Kidney (tissue), 13 donors: ENCODE measurements at regions not wholly inside any gene's neighbourhood (a gene's known extent, or its start where the extent isn't known, plus 50 kb on each side); places are given as distances from the start of the nearest gene placed in this dataset.

ENCODE experiments used
- DNase-seq, 5 donors: peaks; one replicate each; pipeline ENCODE4 v3.0.0-alpha.2; 2013 to 2020
- FAIRE-seq: peaks from 2 replicates; lab custom pipeline; 2012; peaks lifted over from hg19 to GRCh38; lab: Jason Lieb, UNC
- H3K27ac ChIP-seq, 2 donors: one replicate each; pipeline ENCODE4 v1.7.0; 2013; ENCODE audit warnings: low read depth in 2 of 2, low read length in 2 of 2, inconsistent platforms in 1 of 2
- H3K27me3 ChIP-seq: one replicate; pipeline ENCODE4 v1.7.1; 2013; ENCODE audit warnings: low read length, inconsistent platforms; ENCODE audit not compliant: control insufficient read depth, insufficient read depth
- H3K36me3 ChIP-seq, 3 donors: one replicate each; pipeline versions ENCODE4 v1.7.0 to v1.7.1; 2013; ENCODE audit warnings: low read length in 3 of 3, control low read depth in 1 of 3, inconsistent platforms in 1 of 3; ENCODE audit not compliant: insufficient read depth in 3 of 3, control insufficient read depth in 2 of 3
- H3K4me1 ChIP-seq, 3 donors: one replicate each; pipeline versions ENCODE4 v1.7.0 to v1.7.1; 2013; ENCODE audit warnings: low read length in 3 of 3, inconsistent platforms in 1 of 3, low read depth in 1 of 3; ENCODE audit not compliant: control insufficient read depth in 2 of 3, insufficient read depth in 2 of 3
- H3K4me3 ChIP-seq, 3 donors: one replicate each; pipeline versions ENCODE4 v1.7.0 to v1.8.1; 2013; ENCODE audit warnings: low read length in 3 of 3, control low read depth in 1 of 3, inconsistent platforms in 1 of 3
- H3K9ac ChIP-seq, 3 donors: one replicate each; pipeline versions ENCODE4 v1.7.0 to v1.7.1; 2013; ENCODE audit warnings: low read length in 3 of 3, control low read depth in 1 of 3, inconsistent platforms in 1 of 3
- H3K9me3 ChIP-seq, 3 donors: one replicate each; pipeline versions ENCODE4 v1.7.0 to v1.7.1; 2013; ENCODE audit warnings: low read length in 3 of 3, control low read depth in 1 of 3, inconsistent platforms in 1 of 3; ENCODE audit not compliant: control insufficient read depth in 2 of 3, insufficient read depth in 1 of 3
- intact Hi-C: fragments of 100-400 bp; cut with DNase I; formaldehyde crosslinking; loops from one replicate; pipeline ENCODE4 v1.11.1; 2022
- TF ChIP-seq, protein P1 (sequence below): IDR thresholded peaks from 3 replicates; pipeline ENCODE4 v1.5.1; 2012; ENCODE audit warnings: mild to moderate bottlenecking, moderate library complexity, borderline replicate concordance; ENCODE audit not compliant: insufficient read depth; ENCODE audit errors: extremely low read depth
- donor health status: control.
- donor health status: control.
- donor health status: control.
- donor health status: control.
- donor health status: control.
- donor health status: DM: yes; HTN: yes; CAD: no.
- donor health status: Normal renal cell carcinoma (clear cell type).

DNA sequence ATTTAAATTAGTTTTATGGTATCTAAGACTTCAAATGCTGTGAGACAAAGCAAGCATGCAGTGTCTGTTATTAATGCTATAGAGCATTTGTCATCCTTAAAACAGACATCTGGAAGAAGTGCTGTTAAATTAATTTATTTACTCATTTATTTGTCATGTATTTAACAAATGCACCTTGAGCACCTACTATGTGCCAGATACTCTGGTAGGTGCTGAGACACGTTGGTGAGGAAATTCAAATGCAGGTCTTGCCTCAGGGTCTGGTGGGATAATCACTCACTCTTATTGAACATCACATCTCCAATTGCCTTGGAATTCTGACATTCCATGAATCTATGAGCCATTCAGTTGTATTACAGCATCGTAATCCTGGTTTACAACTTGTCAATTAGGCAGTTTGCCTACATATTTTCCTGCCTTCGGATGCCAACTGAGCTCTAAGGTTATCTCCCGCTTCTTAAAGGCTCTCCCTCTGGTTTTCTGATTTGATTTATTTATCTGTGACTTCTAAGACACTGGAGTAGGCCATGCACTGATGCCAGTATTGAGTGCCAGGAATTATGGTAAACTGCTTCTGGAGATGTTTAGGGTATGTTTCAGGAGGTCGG lies 56.0 kb upstream of the RPS23 start:
- DNase-seq (no peak), FAIRE-seq (no peak)
- TF ChIP-seq, protein P1, sequence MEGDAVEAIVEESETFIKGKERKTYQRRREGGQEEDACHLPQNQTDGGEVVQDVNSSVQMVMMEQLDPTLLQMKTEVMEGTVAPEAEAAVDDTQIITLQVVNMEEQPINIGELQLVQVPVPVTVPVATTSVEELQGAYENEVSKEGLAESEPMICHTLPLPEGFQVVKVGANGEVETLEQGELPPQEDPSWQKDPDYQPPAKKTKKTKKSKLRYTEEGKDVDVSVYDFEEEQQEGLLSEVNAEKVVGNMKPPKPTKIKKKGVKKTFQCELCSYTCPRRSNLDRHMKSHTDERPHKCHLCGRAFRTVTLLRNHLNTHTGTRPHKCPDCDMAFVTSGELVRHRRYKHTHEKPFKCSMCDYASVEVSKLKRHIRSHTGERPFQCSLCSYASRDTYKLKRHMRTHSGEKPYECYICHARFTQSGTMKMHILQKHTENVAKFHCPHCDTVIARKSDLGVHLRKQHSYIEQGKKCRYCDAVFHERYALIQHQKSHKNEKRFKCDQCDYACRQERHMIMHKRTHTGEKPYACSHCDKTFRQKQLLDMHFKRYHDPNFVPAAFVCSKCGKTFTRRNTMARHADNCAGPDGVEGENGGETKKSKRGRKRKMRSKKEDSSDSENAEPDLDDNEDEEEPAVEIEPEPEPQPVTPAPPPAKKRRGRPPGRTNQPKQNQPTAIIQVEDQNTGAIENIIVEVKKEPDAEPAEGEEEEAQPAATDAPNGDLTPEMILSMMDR: no peak
- no peaks in the 10 kb centered on the region for H3K9me3 ChIP-seq
- no peak overlapping the region for H3K4me3 ChIP-seq
- H3K36me3 ChIP-seq: no peaks in the 10 kb centered on the region
- H3K27me3 ChIP-seq: no peaks in the 10 kb centered on the region
- intact Hi-C loops: no loop called here
- no peak overlapping the region for H3K9ac ChIP-seq
- H3K4me1 ChIP-seq: no peaks in the 10 kb centered on the region
- peak overlapping the region in 1 of 2 donors; percentile 23 for H3K27ac ChIP-seq

DNA sequence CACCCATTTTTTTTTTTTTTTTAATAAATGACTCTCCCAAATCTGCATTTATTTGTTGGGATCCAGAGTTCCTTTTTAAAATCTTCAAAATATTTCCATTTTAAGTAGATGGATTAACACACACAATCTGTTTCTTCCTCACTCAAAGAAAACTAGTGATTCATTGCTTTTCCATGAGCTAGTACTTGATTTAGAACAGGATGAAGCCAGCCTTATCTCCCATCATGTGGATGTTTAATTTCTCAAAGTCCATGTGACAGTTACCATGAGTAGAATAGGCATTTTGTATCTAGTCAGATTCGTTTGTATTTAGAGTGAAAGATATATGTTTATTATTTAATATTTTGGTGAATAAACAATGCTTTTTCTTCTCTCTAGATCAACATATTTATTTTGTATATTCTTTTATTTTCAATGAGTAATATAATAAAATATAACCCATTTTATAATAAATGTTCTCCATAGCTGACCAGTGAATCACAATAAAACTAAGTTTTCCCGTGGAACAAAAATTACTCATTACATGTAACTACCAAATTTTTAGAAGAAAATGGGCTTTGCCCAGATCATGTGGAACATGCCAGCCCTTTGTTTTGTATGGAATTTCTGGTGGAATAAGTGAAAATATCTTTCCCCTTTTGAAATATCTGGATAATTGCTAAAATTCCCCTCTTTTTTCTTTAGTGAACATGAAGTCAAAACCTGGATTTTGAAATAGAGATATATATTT lies 54.9 kb upstream of the RPS23 start:
- Histone ChIP-seq H3K4me3 (no peak overlapping the region), H3K27me3 (no peaks in the 10 kb centered on the region), H3K9ac (no peak overlapping the region), H3K27ac (no peak overlapping the region), H3K4me1 (no peaks in the 10 kb centered on the region), H3K9me3 (no peaks in the 10 kb centered on the region), H3K36me3 (no peaks in the 10 kb centered on the region)
- no peak for DNase-seq
- TF ChIP-seq, protein P1: no peak
- intact Hi-C loops: no loop called here
- FAIRE-seq: no peak

DNA sequence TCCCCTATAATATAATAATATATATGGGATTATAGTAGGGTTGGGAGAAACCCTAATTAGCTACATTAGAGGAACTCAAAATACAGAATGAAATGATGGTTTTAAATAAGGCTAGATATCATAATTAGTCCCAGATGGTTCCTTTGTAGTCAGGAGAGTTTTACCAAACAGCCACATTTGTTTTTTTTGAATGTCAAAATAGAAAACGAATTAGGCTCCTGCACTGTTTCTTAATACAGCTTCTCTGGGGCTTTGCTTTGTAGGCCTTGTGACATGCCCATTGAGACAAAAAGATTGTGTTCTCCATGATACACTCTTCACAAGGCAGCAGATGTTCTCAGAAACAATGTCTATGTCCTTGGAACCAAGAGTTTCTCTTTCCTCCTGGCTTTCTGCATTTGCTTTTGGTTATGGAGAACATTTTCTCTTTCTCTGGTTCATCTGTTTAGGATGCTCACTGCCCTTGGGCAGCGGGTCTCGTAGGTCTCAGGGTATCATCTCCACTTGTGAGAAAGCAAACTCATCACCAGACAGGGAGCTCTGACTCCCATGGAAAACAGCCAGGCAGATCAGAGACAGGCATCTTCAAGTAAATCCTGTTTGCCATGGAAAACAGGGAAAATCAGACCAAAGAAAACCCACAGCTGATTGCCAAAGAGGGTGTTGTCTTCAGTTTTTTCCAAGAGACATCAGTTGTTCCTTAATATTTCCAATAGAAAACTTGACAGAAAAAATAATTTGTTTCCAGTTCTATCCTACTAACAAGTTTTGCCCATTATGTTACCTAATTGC lies 54.1 kb upstream of the RPS23 start:
- no peak for DNase-seq
- FAIRE-seq: no peak
- no peaks in the 10 kb centered on the region for H3K9me3 ChIP-seq
- H3K27me3 ChIP-seq: no peaks in the 10 kb centered on the region
- H3K4me1 ChIP-seq: no peaks in the 10 kb centered on the region
- no peaks in the 10 kb centered on the region for H3K36me3 ChIP-seq
- intact Hi-C loops: no loop called here
- TF ChIP-seq, protein P1: no peak
- no peak overlapping the region for H3K4me3 ChIP-seq
- no peak overlapping the region for H3K9ac ChIP-seq
- H3K27ac ChIP-seq: no peak overlapping the region
